8988T (cell line): ENCODE measurements at regions not wholly inside any gene's neighbourhood (a gene's known extent, or its start where the extent isn't known, plus 50 kb on each side); places are given as distances from the start of the nearest gene placed in this dataset.

Experiments
- DNase-seq: peaks from one replicate; pipeline ENCODE4 v3.0.0; 2011

DNA sequence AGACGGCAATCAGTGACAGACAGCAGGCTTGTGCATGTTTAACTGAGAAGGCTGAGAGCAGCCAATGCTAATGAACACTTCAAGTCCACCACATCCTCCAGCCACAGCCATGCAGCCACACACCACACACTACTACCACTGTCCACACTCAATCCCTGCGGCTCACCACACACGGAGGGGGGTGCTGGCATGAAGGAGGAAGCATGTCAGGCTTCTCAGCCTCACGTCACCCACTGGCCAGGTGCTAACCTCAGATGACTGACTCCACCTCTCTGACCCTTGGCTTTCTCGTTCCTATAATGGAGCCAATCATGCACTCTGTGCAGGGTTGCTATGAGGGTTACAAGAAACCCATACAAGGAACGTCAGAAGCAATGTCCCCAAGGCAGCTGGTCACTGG lies 165.4 kb upstream of the RNF32 start:
- DNase-seq, result no peak

DNA sequence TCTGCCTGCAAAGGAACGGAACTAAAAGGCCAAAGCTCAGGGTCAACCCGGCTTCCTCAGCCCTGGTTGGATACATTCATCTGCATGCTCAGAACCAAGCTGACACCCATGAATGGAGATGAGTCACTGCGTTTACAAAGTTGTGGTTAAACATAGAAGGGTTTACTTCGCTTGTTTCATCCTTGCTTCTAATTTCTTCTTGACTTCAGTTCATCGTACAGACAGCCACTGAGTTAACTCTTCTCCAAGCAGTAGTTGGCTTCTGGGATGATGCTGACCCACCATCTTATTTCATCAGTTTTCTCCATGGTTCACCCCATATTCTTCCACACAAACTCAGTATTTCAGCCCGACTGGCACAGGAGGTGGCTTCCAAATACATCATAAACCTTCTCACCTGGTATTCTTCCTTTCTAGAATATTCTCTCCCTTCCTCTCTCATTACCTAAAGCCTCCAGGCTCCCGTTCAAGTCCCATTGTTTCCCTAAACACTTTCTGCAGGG lies 166.3 kb upstream of the RNF32 start:
- DNase-seq, result no peak

DNA sequence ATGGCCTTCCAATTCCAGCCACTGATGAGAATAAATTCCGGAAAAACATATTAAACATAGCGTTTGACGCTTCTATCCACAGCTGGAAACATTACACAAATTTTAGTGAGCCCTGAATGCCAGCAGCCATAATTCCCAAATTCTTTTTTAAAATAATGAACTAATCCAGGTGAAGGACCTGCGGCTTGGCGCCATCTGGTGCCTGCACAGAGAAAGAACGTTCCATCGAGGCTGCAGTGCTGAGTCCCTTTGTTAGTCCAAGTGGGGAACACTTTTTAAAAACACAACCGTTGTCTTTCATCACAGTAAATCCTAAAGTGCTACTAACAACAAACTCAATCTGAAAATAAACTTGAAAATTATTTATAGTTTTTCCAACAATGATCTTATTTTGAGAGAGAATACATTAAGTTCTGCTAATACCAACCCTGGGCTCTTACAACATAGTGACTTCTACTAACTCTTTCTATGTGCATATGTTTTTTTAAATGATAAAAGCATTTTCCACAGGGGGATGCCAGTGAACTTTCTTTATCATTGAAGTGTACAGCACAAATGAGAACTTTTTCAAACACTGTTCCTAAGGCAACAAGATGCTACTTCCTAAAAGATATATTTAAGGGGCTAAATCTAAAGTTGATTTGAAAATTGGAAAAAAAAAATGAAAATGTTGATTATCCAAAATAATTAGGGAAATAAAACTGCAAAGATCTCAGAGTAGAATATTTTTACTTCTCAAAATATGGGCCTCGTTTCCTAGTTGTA lies 166.9 kb upstream of the RNF32 start:
- no peak for DNase-seq

DNA sequence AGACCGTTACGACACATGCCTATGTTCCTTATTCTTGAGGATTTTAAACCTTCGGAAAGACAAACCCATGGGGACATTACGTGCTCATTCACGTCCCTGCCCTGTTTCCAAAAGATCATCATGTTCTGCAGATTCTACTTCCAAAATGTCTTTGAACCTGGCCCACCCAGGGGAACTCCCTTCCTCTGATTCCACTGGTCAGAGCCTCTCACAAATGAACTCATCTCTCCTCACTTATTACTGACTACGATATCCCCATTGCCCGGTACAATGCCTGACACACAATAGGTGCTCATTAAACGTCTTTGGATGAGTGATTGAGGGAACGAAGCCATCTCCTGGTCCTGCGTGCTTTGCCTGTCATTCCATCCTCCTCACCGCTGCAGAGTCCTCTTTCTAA lies 168.3 kb upstream of the RNF32 start:
- no peak for DNase-seq

DNA sequence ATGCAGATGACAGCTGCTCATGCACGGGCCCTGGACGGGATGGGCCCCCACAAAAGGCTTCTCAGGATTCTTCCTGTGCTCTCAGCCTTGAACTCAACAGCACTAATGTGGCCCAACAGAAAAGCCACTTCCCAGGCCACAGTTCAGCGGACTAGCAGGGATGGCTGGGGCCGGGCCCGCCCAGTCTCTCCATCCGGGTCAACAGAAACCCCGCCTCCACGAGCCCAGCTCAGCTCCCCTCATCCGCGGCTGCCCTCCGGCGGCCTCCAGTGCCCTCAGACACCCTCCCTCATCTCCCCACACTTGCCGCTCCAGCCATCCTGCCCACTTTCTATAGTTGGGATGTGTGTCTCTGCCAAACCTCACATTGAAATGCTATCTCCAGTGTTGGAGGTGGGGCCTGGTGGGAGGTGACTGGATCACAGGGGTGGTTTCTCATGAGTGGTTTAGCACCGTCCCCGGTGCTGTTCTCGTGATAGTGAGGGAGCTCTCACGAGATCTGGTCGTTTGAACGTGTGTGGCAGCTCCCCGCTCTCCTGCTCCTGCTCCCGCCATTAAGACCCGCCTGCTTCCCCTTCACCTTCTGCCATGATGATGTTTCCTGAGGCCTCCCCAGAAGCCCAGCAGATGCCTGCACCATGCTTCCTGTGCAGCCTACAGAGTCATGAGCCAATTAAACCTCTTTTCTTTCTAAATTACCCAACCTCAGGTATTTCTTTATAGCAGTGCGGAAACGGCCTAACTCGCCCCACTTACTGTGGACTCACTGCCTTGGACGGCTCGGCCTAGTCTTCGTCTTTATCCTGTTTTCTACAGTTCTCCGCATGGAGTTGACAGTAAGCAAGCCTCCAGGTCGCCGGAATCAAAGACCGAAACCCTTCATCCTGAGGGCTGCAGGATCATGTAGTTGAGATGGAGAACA lies 169.9 kb upstream of the RNF32 start:
- no peak for DNase-seq

DNA sequence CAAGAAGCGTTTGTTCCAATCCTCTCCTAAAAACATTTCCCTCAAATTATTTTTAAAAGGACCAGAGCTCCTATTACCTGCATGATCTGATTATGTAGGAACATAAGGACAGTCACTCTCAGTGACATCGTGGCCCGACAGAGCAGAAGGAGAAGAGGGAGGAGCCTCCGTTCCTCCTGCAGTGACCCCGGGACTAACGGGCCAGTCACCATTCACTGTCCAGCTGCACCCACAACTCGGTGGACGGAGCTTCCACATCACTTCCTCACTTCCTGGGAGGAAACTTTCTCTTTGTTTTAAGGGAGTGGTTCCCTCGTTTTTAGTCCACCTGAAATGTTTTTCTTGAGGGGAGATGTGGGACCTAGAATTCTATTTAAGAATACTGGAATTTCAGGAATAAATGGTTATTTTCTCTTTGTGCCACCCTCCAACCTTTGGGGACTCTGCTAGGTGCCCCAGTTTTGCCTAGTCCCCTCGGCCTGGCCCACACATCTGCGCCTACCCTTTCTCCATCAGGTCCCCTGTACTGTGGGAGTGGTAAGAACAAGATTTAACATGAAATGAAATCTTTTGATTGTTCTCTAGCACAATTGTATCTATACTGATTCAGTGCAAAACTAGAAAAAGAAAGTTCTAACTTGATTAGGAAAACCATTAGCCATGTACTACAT lies 173.5 kb upstream of the RNF32 start:
- DNase-seq, result no peak

DNA sequence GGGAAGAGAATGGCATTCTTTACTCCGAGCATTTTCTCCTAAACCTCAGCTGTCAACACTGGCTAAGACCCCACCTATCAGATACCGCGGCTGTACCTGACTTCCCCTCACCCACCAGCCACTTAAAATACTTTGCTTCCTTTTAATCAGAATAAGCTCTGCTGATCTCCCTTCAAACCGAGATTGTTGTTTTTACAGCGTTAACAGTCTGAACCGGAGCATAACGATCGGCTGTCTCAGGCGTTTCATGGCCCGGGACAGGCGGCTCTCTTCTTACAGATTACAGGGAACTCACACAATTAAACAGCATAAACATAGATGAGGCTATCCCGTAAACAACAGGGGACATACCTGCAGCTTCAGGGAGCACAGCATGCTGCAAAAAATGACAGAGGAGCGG lies 174.3 kb upstream of the RNF32 start:
- no peak for DNase-seq

DNA sequence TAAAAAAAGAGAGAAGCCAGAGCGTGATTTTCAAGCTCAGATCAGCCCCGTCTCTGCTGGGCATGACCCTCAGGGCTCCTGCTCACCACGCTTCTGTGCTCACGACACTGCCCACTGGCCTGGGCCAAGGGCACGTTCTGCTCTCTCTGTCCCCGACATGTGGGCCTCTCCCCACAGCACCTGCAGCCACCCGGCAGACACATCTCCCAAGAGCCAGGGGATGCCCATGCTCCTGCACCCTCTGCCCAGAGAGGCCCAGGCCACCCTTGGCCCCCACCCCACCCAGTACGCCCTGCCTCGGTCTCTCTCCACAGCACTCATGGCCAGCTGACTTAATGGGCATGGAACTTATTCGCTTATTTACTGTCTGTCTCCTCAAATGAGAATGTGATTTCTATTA lies 175.4 kb upstream of the RNF32 start:
- no peak for DNase-seq

DNA sequence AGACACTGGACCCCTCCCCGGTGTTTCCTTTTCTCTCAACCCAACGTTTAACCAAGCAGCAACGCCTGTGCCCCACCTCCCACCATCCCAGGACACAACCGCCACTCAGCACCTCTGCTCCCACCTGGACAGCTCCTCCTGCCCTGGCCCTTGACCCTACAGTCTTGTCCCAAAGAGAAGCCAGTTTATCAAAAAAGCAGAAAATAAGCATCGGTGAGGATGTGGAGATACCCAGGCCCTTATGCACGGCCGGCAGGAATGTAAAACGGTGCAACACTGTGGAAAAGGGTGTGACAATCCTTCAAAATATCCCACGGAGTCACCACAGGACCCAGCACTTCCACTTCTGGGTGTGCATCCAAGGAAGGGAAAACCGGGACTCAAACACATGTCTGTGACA lies 176.2 kb upstream of the RNF32 start:
- no peak for DNase-seq

DNA sequence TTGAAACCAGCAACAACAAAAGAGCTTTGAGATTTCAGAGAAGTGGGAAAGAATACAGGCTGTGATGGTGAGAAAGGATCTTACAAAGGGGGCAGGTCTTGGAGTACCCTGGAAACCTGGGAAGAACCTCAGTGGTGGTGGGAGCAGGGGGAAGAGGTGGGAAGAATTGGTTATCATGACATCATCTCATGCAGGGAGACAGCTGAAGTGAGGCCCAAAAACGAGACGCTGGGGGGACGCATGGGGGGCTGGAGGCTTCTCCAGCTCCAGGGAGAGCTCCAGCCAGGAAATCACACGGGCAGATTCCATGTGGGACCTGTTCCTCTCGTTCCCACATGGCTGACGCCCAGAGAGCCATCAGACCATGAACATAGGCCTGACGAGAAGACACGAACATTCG lies 177.3 kb upstream of the RNF32 start:
- no peak for DNase-seq

DNA sequence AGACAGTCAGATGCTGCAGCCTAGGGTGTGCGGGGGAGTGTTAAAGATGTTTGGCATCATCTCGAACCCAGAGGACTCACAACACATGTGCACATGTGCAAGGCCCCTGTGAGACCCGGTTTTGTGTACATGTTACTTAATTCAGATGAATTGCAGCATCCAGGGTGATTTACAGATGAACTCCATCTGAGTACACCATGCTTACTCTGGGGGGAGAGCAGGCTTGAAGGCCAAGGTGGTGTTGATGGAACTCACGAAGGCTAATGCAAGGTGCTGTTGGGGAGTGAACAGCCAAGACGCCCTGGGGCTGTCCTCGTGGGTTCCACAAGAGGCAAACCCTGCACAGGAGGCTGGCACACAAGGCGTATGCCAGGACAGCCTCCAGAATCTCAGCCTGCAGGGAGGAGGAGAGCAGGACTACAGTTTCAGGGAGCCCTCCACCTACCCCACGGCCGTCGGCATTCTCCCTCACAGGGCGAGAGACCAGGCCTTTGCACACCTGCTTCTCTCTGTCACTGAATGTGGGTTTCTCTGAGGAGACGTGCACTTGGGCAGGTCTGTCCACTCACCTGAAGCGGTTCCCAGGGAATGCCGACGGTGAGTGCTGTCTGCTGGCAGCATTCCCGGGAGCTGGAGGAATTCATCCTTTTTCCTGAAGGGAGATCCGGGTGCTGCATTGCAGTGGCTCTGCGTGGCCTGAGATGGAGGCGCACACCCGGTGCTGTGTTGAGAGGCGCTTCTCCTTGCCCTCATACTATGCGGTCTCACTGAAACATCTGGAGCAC lies 178.5 kb upstream of the RNF32 start:
- DNase-seq, result no peak

DNA sequence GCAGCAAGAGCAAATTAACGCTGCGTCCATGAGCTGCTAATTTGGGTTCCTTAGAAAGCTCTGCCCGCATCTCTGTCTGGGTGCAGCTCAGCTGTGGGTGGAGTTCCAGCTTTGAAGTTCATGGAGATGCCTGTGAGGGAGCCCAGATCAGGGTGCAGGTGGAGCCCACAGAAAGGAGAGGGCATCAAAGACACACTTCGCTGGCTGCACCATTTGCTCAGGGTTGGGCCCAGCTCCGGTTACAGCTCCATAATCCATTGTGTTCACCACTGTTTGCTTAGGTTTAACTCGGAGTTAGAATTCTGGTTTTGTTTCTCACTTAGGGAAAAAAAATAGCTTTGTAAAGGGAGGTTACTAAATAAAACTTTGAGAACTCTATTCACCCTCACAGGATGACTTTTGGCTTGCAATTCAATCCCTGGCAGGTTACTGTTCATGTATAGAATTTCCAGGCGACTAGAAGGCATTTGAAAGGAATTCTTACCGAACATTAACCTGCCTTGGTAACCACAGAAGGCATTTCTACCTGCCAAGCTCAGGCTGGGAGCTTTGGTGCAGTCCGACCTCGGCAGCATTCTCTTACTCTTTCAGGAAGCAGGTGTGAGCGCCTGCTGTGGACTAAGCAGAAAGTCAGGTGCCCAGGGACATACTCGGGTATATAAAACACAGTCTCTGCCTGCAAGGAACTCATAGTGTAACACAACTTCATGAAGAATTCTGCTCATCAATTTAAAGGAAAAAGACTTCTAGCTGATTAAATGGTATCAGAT lies 179.5 kb upstream of the RNF32 start:
- DNase-seq, result no peak

DNA sequence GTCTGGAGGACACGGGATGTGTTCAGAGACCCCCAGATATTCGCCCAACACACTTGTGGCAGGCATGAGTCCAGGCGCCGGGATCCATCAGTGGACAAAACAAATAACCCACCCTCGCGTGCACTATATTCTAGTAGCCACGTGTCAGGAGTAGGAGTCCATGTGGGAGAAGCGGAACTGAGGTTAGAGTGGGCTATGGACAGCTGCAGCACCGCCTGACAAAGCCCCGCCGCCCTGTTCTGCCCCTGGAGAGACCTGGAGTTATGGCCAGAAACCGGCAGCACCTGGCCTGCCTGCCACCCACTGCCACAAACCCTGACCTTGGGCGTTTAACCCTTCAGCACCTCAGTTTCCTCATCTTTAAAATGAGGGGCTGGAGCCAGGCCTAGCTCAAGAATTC lies 181.0 kb upstream of the RNF32 start:
- no peak for DNase-seq

DNA sequence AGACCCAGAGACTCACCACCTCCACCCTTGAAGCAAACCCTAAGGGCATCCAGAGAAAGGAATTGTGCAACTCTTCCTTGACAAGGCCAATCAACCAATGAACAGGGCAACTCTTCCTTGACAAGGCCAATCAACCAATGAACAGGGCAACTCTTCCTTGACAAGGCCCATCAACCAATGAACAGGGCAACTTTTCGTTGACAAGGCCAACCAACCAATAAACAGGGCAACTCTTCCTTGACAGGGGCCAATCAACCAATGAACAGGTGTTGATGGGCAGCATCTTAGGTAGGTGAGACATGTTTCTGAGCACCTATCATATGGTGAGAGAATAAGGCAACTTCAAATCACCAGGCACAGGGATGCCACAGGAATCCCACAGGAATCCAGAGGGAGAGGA lies 181.5 kb upstream of the RNF32 start:
- no peak for DNase-seq

DNA sequence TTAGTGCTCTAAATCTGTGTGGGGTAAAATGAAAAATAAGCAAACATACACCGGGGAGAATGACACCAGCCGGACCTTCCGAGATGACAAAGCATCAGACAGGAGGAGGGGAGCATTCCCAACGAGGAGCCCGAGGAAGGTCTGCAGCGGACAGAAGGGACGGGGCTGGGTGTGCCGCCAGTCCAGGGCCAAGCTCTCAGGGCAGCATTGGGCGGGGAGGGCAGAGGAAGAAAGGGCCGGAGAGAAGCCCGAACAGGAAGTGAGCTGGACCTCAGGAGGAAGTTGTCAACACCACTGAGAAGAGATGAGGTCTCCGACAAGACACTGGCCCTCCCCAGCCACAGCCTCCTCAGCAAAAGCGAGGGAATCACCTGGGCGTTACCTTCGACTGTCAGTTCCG lies 182.6 kb upstream of the RNF32 start:
- DNase-seq, result no peak

DNA sequence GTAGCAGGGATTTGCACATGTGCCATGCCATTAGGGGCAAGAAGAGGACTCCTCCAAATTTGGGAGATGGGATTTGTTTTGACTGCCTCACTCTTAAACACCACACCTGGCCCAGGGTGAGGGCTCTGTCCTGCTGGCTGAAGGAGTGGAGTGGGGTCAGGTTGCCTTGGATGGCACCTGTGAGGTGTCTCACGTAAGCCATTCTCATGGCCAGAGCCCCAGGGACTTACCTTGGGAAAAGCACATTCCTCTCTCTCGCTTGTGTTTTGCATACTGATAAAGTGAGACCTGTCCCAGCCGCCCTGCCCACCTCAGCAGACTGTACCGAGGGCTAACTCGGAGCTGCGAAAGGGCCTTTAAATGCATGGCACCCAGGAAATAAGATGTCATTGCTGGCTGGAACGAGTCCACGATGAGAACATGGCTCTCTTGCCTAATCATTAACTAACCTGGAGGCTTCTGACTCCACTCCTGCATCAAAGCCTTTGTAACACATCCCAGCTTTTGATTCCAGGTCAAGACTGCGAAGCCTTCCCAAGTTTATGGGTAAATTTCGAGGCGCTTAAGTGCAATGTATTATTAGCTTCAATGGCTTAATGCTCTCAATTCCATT lies 184.0 kb upstream of the RNF32 start:
- DNase-seq, result no peak

DNA sequence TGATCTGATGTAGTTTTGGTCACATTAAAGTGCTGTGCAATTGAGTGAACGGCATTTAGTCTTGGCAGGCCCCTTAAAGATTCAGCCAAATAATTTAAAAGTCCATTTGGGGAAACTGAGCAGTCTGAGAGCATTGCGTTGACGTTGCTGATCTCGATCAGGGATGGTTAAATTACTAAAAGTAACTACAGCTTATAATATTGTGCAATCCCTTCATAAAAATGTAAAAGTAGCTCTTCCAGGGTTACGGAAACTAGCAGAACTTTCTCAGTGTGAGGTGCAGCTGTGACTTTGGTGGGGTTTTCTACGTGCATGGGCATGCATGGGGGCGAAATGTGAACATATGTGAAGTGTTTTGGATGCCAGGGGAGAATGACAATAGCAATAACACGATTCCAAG lies 184.5 kb upstream of the RNF32 start:
- DNase-seq, result no peak

DNA sequence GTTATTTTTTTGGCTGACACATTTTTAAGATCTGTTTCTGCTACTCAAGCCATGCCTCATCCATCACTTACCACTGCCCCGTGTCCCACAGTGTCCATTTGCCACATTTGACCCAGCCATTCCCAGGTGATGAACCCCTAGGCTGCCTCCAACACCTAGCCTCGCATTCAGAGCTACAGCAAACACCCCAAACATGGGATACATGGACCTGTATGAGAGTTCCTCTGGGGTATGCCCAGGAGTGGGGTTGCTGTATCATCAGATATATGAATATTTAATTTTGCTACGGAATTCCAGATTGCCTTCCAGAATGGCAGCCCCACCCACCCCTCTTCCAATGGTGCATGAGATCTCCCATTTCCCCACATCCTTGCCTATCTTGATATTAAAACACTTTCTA lies 190.1 kb upstream of the RNF32 start:
- DNase-seq, result no peak

DNA sequence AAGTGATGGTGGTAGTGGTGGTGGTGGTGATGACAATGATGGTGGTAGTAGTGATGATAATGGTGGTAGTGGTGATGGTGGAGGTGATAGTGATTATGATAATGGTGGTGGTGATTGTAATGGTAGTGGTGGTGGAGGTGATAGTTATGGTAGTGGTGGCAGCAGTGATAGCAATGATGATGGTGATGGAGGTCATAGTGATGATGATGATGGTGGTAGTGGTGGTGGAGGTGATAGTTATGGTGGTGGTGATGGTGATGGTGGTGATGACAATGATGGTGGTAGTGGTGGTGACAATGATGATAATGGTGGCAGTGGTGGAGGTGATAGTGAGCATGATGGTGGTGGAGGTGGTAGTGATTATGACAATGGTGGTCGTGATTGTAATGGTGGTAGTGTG lies 191.7 kb upstream of the RNF32 start:
- no peak for DNase-seq

DNA sequence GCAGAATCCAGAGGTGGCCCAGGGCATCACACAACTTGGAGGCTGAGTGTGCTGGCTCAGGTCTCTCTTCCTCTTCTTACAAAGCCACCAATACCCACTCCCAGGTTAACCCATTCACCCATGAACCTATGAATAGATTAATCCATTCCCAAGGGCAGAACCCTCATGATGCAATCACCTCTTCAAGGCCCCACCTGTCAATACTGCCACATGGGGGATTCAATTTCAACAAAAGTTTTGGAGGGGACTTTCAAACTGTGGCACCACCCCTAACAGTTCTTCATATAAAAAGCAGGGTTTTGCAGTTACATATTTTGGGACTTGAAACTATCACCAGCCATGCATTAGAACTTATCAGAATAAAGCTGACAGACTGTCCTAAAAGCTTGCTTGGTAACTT lies 193.6 kb upstream of the RNF32 start:
- no peak for DNase-seq

DNA sequence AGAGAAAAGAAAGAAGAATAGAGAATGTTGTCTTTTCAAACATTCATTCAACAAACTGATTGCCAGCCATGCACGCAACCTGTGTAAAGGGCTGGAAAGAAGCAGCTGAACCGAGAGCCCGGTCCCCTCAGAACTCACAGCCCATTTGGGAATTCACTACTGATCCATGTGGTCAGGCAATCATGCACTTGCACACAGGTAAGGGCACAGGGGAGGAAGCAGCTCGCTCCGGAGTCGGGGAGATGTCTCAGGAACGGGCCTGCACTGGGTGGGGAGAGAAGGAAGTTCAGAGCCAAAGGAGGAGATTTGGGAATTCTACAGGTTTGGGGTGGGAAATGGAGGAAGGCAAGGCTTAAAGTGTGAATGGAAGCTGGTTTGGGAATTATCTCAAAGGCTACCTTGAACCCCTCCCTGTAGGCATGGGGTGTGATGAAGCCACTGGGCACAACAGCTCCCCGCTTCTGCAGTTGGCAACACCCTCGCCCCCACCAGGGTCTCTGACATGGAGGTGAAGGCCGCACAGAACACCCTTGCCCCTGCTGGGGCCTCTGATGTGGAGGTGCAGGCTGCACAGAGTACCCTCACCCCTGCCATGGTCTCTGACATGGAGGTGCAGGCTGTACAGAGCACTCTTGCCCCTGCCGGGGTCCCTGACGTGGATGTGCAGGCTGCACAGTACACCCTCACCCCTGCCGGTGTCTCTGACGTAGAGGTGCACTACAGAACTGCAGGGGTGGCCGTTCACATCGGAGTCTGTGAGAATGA lies 194.4 kb upstream of the RNF32 start:
- no peak for DNase-seq
